ENCODE measurements at regions not wholly inside any gene's neighbourhood (a gene's known extent, or its start where the extent isn't known, plus 50 kb on each side); places are given as distances from the start of the nearest gene placed in this dataset.

- TF ChIP-seq EZH2phosphoT487 (IDR thresholded peaks at IDR 0.05; ENCODE audit: insufficient read depth, low read depth), result no peak
- TF ChIP-seq EZH2 (IDR thresholded peaks at IDR 0.05; ENCODE audit: insufficient read depth, poor library complexity, severe bottlenecking), result no peak
These were observed 60.6 kb upstream of the CD44 start for GRCh38 chr11:35078470-35078735.
